ENCODE measurements at regions not wholly inside any gene's neighbourhood (a gene's known extent, or its start where the extent isn't known, plus 50 kb on each side); places are given as distances from the start of the nearest gene placed in this dataset.

- TF ChIP-seq, protein P1, sequence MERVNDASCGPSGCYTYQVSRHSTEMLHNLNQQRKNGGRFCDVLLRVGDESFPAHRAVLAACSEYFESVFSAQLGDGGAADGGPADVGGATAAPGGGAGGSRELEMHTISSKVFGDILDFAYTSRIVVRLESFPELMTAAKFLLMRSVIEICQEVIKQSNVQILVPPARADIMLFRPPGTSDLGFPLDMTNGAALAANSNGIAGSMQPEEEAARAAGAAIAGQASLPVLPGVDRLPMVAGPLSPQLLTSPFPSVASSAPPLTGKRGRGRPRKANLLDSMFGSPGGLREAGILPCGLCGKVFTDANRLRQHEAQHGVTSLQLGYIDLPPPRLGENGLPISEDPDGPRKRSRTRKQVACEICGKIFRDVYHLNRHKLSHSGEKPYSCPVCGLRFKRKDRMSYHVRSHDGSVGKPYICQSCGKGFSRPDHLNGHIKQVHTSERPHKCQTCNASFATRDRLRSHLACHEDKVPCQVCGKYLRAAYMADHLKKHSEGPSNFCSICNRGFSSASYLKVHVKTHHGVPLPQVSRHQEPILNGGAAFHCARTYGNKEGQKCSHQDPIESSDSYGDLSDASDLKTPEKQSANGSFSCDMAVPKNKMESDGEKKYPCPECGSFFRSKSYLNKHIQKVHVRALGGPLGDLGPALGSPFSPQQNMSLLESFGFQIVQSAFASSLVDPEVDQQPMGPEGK (CRISPR knock-in tag; IDR thresholded peaks at IDR 0.05; ENCODE audit: borderline replicate concordance) = no peak
- TF ChIP-seq SNAI2 (CRISPR knock-in tag; IDR thresholded peaks at IDR 0.05) = no peak
Observed at GRCh38 chr5:176744584-176744965, 65.8 kb upstream of the UNC5A start.
